ENCODE measurements at regions not wholly inside any gene's neighbourhood (a gene's known extent, or its start where the extent isn't known, plus 50 kb on each side); places are given as distances from the start of the nearest gene placed in this dataset.

DNA sequence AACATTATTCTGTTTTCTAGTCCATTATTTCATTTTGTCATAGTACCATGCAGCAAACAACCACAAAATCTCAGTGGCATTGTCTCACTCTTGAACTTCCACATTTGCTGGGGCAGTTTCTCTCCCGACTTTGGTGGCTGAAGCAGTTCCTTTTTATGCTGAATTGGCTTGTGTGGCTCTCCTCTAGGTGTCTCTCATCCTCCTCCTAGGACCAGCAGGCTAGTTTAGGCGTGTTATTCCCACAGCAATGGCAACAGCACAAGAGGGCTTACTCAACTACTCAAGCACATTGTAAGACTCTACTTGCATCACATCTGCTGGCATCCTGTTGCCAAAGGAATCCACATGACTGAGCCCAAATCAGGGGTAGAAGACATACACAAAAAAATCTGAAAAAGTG lies 201.8 kb upstream of the KCNH8 start:
- TF ChIP-seq CTCF (IDR thresholded peaks at IDR 0.05): no peak
- intact Hi-C loops (cut with DNase I, micrococcal nuclease): no loop called here
- POLR2A ChIA-PET: no interaction called here
- peaks cover 4% of the 10 kb centered on the region for H3K9me3 Mint-ChIP-seq
- Histone ChIP-seq H3K27me3 (ENCODE audit: control insufficient read depth in 1 of 2, insufficient read depth in 2 of 2, low read length in 2 of 2) (no peaks in the 10 kb centered on the region), H3K4me3 (ENCODE audit: low read length) (no peak overlapping the region), H3K36me3 (ENCODE audit: insufficient read depth, low read length) (no peaks in the 10 kb centered on the region), H3K9me3 (ENCODE audit: control insufficient read depth in 1 of 2, insufficient read depth in 1 of 2, low read length in 2 of 2) (no peaks in the 10 kb centered on the region), H3K4me1 (ENCODE audit: insufficient read depth, low read length) (no peaks in the 10 kb centered on the region), H3K27ac (ENCODE audit: low read depth in 1 of 2, low read length in 2 of 2) (no peak overlapping the region)
- DNase-seq (no peak), ATAC-seq (ENCODE audit: poor library complexity) (no peak)
- H3K27ac Mint-ChIP-seq: no peak overlapping the region
- no peaks in the 10 kb centered on the region for H3K27me3 Mint-ChIP-seq
- H3K4me3 Mint-ChIP-seq: no peak overlapping the region
- CTCF ChIA-PET: no interaction called here
- no peaks in the 10 kb centered on the region for H3K36me3 Mint-ChIP-seq (ENCODE audit: low read depth)
- no peaks in the 10 kb centered on the region for H3K4me1 Mint-ChIP-seq (ENCODE audit: low read depth)

DNA sequence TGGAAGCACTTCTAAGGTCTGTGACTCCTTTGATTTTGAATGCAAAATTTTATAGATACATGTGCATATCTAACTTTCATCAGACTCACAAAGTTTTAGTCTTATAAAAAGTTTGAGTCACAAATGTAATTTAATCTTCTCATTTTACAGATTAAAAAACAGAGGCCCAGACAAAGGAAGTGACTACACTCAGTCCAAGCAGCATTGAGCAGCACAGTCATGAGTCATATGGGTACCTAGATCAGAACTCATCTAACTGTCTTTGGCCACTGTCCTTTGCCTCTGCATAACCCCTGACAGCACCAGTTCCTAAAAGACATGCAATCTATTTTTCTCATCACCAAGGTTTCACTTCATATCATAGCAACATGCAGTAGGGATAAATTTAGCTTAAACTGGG lies 210.7 kb upstream of the KCNH8 start:
- H3K36me3 Mint-ChIP-seq (ENCODE audit: low read depth): no peaks in the 10 kb centered on the region
- intact Hi-C loops (cut with DNase I, micrococcal nuclease): no loop called here
- no peak for TF ChIP-seq CTCF (IDR thresholded peaks at IDR 0.05)
- Histone ChIP-seq H3K36me3 (ENCODE audit: insufficient read depth, low read length) (no peaks in the 10 kb centered on the region), H3K27ac (ENCODE audit: low read depth in 1 of 2, low read length in 2 of 2) (no peak overlapping the region), H3K4me1 (ENCODE audit: insufficient read depth, low read length) (no peaks in the 10 kb centered on the region), H3K27me3 (ENCODE audit: control insufficient read depth in 1 of 2, insufficient read depth in 2 of 2, low read length in 2 of 2) (no peaks in the 10 kb centered on the region), H3K4me3 (ENCODE audit: low read length) (no peak overlapping the region), H3K9me3 (ENCODE audit: control insufficient read depth in 1 of 2, insufficient read depth in 1 of 2, low read length in 2 of 2) (no peaks in the 10 kb centered on the region)
- no peaks in the 10 kb centered on the region for H3K4me1 Mint-ChIP-seq (ENCODE audit: low read depth)
- CTCF ChIA-PET: no interaction called here
- POLR2A ChIA-PET: no interaction called here
- no peaks in the 10 kb centered on the region for H3K27me3 Mint-ChIP-seq
- H3K9me3 Mint-ChIP-seq: no peaks in the 10 kb centered on the region
- H3K27ac Mint-ChIP-seq: no peak overlapping the region
- ATAC-seq (ENCODE audit: poor library complexity) (no peak), DNase-seq (no peak)
- H3K4me3 Mint-ChIP-seq: no peak overlapping the region

GRCh38 chr3:18919158-18919557 lies 229.2 kb upstream of the KCNH8 start:
- Mint-ChIP-seq H3K27me3 (no peaks in the 10 kb centered on the region), H3K27ac (no peak overlapping the region), H3K36me3 (ENCODE audit: low read depth) (no peaks in the 10 kb centered on the region), H3K9me3 (peaks cover 2% of the 10 kb centered on the region), H3K4me1 (ENCODE audit: low read depth) (no peaks in the 10 kb centered on the region), H3K4me3 (no peak overlapping the region)
- POLR2A ChIA-PET: no interaction called here
- no peak for DNase-seq
- no peak overlapping the region for H3K27ac ChIP-seq (ENCODE audit: low read depth in 1 of 2, low read length in 2 of 2)
- H3K4me3 ChIP-seq (ENCODE audit: low read length): no peak overlapping the region
- no peak for ATAC-seq (ENCODE audit: poor library complexity)
- intact Hi-C loops (cut with DNase I, micrococcal nuclease): no loop called here
- no peaks in the 10 kb centered on the region for H3K9me3 ChIP-seq (ENCODE audit: control insufficient read depth in 1 of 2, insufficient read depth in 1 of 2, low read length in 2 of 2)
- no peak for TF ChIP-seq CTCF (IDR thresholded peaks at IDR 0.05)
- H3K4me1 ChIP-seq (ENCODE audit: insufficient read depth, low read length): no peaks in the 10 kb centered on the region
- CTCF ChIA-PET: no interaction called here
- no peaks in the 10 kb centered on the region for H3K27me3 ChIP-seq (ENCODE audit: control insufficient read depth in 1 of 2, insufficient read depth in 2 of 2, low read length in 2 of 2)
- H3K36me3 ChIP-seq (ENCODE audit: insufficient read depth, low read length): no peaks in the 10 kb centered on the region

Data from CD4-positive, alpha-beta T cell (primary cell).